ENCODE measurements at regions not wholly inside any gene's neighbourhood (a gene's known extent, or its start where the extent isn't known, plus 50 kb on each side); places are given as distances from the start of the nearest gene placed in this dataset.

DNA sequence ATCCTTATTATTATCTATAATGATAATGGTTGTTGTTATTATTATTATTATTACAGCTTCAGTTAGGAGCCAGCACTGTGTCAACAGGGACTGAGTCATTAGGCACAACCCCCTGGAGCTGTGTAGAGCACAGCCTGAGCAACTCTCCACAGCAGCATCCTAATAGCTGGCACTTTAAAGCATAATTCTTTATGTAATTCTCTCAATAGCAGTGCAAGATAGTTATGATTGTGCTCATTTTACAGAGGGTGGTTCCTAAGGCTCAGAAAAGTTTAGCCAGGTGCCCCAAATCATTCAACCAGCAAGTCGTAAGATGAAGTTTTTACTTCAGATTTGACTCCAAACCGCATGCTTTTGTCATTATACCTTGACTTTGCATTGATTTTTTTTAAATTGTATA lies 390.3 kb downstream of the ANXA1 start:
- TF ChIP-seq, protein P1, sequence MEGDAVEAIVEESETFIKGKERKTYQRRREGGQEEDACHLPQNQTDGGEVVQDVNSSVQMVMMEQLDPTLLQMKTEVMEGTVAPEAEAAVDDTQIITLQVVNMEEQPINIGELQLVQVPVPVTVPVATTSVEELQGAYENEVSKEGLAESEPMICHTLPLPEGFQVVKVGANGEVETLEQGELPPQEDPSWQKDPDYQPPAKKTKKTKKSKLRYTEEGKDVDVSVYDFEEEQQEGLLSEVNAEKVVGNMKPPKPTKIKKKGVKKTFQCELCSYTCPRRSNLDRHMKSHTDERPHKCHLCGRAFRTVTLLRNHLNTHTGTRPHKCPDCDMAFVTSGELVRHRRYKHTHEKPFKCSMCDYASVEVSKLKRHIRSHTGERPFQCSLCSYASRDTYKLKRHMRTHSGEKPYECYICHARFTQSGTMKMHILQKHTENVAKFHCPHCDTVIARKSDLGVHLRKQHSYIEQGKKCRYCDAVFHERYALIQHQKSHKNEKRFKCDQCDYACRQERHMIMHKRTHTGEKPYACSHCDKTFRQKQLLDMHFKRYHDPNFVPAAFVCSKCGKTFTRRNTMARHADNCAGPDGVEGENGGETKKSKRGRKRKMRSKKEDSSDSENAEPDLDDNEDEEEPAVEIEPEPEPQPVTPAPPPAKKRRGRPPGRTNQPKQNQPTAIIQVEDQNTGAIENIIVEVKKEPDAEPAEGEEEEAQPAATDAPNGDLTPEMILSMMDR (IDR thresholded peaks at IDR 0.05) = no peak
- no peak for TF ChIP-seq EZH2 (IDR thresholded peaks at IDR 0.05; ENCODE audit: borderline replicate concordance, insufficient read depth, low read depth, low read length, poor library complexity, severe bottlenecking)
